ENCODE measurements at regions not wholly inside any gene's neighbourhood (a gene's known extent, or its start where the extent isn't known, plus 50 kb on each side); places are given as distances from the start of the nearest gene placed in this dataset.
A peak's percentile ranks its signal among the peaks of the same experiment; 100 is the strongest.

DNA sequence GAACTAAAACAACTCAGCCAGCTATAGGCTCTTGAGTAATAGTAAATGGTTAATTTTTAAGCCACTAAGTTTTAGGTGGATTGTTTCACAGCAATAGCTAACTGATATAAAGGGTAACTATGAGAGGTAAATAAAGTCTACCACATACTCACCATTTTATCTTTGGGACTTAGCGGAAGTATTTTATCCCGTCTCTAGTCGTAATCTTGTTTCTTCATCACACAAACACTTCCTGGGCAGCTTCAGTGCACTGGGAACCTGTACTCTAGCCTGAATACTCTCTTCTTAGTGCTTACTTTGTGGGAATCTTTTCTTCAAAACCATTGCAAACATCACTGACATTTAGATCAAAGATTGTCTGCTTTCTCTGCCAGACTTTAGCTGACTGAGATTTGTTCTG is 360.5 kb downstream of the EPHA4 start:
- no peak for DNase-seq (ENCODE audit: low spot score)

DNA sequence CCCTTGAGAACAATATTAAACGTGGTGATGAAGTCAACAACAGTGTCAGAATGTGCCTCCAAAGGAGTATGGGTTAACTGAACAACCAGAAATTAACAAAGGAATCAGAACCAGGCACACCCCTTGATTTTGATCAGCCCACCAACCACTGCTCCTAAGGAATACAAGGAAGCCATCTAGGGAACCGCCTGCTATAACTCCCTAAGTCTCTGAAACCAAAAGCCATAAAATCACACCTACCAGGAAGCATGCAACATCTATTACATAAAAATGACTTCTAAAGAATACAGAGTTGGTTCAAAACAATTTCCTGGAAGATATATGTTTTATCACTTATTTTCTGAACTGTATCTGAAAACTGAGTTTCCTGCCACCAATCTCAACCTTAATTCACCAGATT is 360.0 kb downstream of the EPHA4 start:
- DNase-seq (ENCODE audit: low spot score): no peak

- DNase-seq (ENCODE audit: low spot score): no peak
Measured at GRCh38 chr2:221215487-221215886, 356.6 kb downstream of the EPHA4 start.

GRCh38 chr2:221216636-221217035 is 355.5 kb downstream of the EPHA4 start:
- no peak for DNase-seq (ENCODE audit: low spot score)

DNA sequence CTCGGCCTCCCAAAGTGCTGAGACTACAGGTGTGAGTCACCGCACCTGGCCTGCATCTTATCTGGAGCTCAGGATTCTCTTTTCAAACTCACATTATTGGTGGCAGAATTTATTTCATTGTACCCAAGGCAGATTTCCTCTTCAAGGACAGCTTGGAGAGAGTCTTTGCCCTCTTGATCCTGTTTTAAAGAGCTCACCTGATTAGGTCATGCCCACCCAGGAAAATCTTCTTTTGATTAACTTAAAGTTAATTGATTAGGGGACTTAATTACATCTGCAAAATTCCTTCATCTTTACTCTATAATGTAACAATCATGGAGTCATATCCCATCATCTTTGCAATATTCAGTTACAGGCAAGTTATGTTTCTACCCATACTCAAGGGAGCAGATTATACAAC is 346.4 kb downstream of the EPHA4 start:
- no peak for DNase-seq (ENCODE audit: low spot score)

DNA sequence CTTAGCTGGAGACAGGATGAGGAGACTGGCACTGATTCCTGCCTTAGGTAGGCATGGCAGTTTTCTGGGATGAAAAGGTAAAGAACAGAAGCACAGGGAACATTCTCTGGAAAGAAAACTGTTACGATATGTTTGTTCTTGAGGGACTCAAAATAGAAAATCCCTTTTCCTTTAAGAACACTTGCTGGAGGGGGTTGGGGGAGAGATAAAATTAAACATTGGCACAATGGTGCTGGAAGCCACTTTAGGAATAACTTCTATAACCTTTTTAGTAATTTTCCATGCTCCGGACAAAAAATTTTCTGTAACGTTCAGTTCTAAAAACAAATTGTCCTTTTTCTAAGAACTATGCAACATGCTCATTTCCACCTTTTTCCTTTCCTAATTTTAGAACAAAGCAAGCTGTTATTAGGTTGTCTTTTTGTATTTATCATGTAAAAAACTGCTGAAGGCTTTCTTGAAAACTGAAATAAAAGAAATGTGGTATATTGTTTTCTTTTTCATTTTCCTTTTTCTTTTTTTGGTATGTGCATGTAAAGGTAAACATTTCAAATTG is 343.8 kb downstream of the EPHA4 start:
- DNase-seq (ENCODE audit: low spot score): no peak

DNA sequence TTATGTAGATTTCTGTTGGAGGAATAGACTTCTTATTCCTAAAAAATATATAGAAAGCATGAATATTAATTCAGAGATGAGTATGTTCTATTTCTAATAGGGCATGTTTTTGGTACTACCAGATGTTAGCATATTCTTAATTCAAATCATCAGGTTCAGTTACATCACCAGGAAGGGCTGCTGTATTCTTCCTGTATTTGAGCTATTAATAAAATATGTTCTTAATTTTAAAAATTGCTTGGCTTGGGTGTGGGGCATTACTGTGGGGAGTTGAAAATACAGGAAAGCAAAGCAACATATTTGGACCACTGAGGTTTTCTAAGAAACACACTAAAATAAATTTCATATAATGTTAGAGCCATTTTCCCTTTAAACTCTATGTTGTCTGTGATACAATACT is 343.0 kb downstream of the EPHA4 start:
- DNase-seq (ENCODE audit: low spot score): no peak

GRCh38 chr2:221231511-221231910 is 340.6 kb downstream of the EPHA4 start:
- no peak for DNase-seq (ENCODE audit: low spot score)

GRCh38 chr2:221235941-221236340 is 336.2 kb downstream of the EPHA4 start:
- DNase-seq (ENCODE audit: low spot score): no peak

- no peak for DNase-seq (ENCODE audit: low spot score)
Measured at GRCh38 chr2:221241072-221241471, 331.0 kb downstream of the EPHA4 start.

DNA sequence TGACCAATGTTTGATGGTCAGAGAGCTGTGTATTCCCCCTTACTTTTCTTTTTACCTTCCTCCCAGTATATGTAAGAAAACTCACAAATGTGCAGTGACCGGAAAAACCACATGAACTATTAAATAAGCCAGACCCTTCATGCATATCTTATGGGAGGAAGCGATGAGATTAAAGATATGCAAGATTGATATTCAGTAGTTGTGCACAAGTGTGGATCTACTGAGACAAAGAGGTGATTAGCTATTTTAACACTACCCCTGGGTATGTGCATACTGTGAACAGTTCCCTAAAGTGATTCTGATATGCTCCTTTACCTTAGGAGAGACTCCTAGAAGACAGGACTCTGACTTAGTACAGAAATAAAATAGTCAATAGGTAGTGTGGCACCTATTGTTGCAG is 328.3 kb downstream of the EPHA4 start:
- no peak for DNase-seq (ENCODE audit: low spot score)

- no peak for DNase-seq (ENCODE audit: low spot score)
Measured at GRCh38 chr2:221245045-221245444, 327.1 kb downstream of the EPHA4 start.

DNA sequence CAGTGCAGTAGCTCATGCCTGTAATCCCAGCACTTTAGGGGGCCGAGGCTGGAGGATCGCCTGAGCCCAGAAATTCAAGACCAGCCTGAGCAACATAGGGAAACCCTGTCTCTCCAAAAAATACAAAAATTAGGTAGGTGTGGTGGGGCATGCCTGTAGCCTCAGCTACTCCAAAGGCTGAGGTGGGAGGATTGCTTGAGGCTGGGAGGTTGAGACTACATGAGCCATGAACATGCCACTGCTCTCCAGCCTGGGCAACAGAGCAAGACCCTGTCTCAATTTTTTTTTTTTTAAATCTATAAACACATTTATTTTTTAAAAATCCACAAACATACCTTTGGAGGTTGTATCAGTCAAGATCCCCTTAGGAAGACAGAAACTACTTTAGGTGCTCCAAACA is 326.3 kb downstream of the EPHA4 start:
- DNase-seq (ENCODE audit: low spot score): no peak

GRCh38 chr2:221254299-221254698 is 317.8 kb downstream of the EPHA4 start:
- no peak for DNase-seq (ENCODE audit: low spot score)

- DNase-seq (ENCODE audit: low spot score): peak; percentile 50
Measured at GRCh38 chr2:221255862-221256261, 316.2 kb downstream of the EPHA4 start.

DNA sequence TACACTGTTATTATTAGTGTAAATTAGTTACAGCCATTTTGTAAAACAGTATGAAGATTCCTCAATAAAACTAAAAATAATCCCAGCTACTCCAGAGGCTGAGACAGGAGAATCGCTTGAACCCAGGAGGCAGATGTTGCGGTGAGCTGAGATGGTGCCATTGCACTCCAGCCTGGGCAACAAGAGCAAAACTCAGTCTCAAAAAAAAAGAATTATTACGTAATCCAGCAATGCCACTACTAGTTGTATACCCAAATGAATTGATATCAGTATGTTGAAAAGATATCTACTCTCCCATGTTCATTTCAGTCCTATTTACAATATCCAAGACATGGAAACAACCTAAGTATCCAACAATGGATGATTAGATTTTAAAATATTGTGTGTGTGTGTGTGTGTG is 313.6 kb downstream of the EPHA4 start:
- no peak for DNase-seq (ENCODE audit: low spot score)

GRCh38 chr2:221262651-221263050 is 309.5 kb downstream of the EPHA4 start:
- no peak for DNase-seq (ENCODE audit: low spot score)

DNA sequence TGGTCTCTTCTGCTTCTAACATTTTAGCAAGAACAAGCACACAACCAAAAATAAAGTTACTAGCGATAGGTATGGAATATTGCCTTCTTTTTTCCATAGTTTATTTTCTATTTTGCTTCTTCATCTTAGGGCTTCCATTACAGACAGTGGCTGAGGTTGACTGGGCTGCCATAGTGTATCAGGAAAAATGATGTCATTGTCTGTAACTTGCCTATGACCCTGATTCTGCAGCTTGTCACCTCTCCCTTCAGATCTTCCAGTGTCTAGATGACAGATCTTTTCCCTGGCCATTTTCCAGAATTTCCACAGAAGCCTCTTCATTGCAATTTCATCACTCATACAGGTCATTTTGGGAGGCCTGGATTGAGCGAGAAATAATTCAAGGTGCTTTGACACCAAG is 308.5 kb downstream of the EPHA4 start:
- DNase-seq (ENCODE audit: low spot score): no peak

DNA sequence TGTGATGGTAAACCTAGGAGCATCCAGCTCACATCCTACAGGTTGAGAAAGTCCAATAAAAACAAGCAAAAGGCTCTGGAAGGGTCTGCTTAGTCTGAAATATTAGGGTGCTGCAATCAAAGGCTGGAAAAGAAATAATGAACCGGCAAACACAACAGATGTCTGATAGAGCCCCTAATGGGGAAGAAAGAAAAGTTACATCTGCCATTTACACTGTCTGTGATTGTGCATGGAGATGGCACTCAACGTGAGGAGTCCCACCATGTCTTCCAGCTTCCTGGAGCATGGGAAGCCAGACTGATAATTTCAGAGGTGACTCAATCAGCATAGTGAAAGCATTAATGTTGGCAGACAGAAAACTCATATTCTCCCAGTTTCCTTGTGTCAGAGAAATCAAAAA is 307.8 kb downstream of the EPHA4 start:
- DNase-seq (ENCODE audit: low spot score): no peak

DNA sequence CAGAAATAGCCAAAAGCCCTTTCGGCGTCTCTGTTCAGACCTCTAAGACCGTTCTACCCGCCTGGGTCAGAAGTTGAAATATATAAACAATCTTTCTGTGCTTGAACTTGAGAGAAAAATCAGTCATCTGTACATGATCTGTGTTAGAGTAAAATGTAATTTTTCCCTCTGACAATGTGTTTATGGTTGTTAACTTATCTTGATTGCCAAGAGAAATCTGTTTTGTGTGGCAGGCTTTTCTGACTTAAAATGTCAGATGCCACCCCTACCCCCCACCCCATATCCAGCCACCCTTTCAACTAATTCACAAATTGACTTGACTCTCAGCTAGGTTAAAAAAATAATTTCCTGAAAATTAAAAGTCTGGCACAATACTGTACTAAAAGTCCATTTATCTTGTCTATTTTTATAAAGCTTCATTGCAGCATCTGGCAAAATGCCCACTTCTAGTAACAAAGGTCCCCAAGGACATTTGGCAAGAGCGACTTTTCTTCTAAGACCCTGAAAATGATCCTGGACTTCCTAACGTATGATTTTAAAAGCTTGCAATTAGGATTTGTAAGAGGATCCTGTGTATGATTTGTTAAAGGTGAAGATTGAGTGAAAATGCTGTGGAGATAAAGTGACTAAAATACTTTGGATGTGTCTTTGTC is 304.2 kb downstream of the EPHA4 start:
- DNase-seq (ENCODE audit: low spot score): no peak

DNA sequence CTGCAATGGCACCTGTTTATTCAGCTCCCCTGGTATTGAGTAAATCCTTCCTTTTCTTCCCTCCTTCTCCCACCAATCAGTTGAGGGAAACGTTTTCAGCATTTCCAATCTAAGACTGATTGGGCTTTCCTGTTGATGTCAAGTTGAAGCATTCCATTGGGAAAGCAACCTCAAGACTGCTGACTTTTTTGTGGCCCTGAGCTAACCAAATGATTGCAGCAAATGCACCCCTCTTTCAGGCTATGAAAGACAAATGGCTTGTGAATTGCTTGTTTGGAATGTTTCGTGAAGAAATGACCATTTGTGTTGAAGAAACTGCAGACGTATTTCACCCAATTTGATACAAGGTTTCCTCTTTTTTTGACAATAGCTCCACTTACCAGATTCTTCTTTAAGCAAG is 303.5 kb downstream of the EPHA4 start:
- DNase-seq (ENCODE audit: low spot score): no peak

GRCh38 chr2:221270806-221271205 is 301.3 kb downstream of the EPHA4 start:
- no peak for DNase-seq (ENCODE audit: low spot score)

GRCh38 chr2:221272729-221273128 is 299.4 kb downstream of the EPHA4 start:
- no peak for DNase-seq (ENCODE audit: low spot score)

- DNase-seq (ENCODE audit: low spot score): no peak
Measured at GRCh38 chr2:221276033-221276432, 296.1 kb downstream of the EPHA4 start.
